Astrocyte (in vitro differentiated cells and primary cell): ENCODE measurements at regions not wholly inside any gene's neighbourhood (a gene's known extent, or its start where the extent isn't known, plus 50 kb on each side); places are given as distances from the start of the nearest gene placed in this dataset.

ENCODE experiments used
- EZH2 ChIP-seq: IDR thresholded peaks from 2 replicates; pipeline ENCODE4 v1.6.1; 2012; ENCODE audit warnings: mild to moderate bottlenecking, low read length, inconsistent platforms; ENCODE audit not compliant: insufficient read depth
- TF ChIP-seq, protein P1 (sequence below): IDR thresholded peaks from 2 replicates; pipeline ENCODE4 v1.5.1; 2011; ENCODE audit warnings: low read depth, mild to moderate bottlenecking, inconsistent platforms, low read length, moderate library complexity; ENCODE audit not compliant: insufficient read depth

DNA sequence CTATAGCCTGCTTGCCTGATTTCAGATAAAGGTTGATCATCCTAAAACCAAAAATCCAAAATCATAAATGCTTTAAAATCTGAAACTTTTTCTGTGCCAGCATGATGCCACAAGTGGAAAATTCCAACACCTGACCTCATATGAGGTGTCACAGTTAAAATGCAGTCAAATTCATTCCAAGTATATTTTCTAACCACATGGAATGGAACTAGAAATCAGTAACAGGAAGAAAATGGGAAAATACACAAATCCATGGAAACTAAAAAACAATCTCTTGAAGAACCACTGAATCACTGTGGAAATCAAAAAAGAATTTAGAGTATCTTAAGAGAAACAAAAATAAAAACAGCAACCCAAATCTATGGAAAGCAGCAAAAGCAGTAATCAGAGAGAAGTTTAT is 297.5 kb upstream of the COX7C start:
- TF ChIP-seq, protein P1, sequence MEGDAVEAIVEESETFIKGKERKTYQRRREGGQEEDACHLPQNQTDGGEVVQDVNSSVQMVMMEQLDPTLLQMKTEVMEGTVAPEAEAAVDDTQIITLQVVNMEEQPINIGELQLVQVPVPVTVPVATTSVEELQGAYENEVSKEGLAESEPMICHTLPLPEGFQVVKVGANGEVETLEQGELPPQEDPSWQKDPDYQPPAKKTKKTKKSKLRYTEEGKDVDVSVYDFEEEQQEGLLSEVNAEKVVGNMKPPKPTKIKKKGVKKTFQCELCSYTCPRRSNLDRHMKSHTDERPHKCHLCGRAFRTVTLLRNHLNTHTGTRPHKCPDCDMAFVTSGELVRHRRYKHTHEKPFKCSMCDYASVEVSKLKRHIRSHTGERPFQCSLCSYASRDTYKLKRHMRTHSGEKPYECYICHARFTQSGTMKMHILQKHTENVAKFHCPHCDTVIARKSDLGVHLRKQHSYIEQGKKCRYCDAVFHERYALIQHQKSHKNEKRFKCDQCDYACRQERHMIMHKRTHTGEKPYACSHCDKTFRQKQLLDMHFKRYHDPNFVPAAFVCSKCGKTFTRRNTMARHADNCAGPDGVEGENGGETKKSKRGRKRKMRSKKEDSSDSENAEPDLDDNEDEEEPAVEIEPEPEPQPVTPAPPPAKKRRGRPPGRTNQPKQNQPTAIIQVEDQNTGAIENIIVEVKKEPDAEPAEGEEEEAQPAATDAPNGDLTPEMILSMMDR: no peak
- no peak for TF ChIP-seq EZH2
